Activated T-helper 17 cell treated with anti-CD3 and anti-CD28 coated beads, Interleukin-2, amount 50 U/mL, for 72 hours (primary cell): ENCODE measurements at regions not wholly inside any gene's neighbourhood (a gene's known extent, or its start where the extent isn't known, plus 50 kb on each side); places are given as distances from the start of the nearest gene placed in this dataset.

Experiments
- ATAC-seq: fragments of 150-1000 bp; cut with Tn5 transposase; replicated peaks from 2 replicates; pipeline ENCODE4 v1.10.0; 2021; ENCODE audit warnings: mild to moderate bottlenecking, moderate library complexity
- H3K27ac Mint-ChIP-seq: one replicate; pipeline ENCODE4 v1.8.0; 2022; ENCODE audit warnings: mixed read lengths
- H3K27me3 Mint-ChIP-seq: one replicate; pipeline ENCODE4 v1.8.0; 2022; ENCODE audit warnings: mixed read lengths
- H3K36me3 Mint-ChIP-seq: one replicate; pipeline ENCODE4 v1.8.0; 2022; ENCODE audit warnings: low read depth, mild to moderate bottlenecking, mixed read lengths
- H3K4me1 Mint-ChIP-seq: one replicate; pipeline ENCODE4 v1.8.0; 2022; ENCODE audit warnings: mixed read lengths
- H3K4me3 Mint-ChIP-seq: one replicate; pipeline ENCODE4 v1.8.0; 2022; ENCODE audit warnings: mild to moderate bottlenecking, mixed read lengths
- H3K9me3 Mint-ChIP-seq: one replicate; pipeline ENCODE4 v1.8.0; 2022; ENCODE audit warnings: mixed read lengths

GRCh38 chr18:56545464-56545863, 92.9 kb downstream of the TXNL1 start:
- Mint-ChIP-seq H3K36me3 (no peaks in the 10 kb centered on the region), H3K27ac (no peak overlapping the region), H3K27me3 (peaks cover 8% of the 10 kb centered on the region), H3K4me3 (no peak overlapping the region), H3K4me1 (no peaks in the 10 kb centered on the region), H3K9me3 (no peaks in the 10 kb centered on the region)
- ATAC-seq = no peak

- Mint-ChIP-seq H3K4me3 (no peak overlapping the region), H3K27ac (no peak overlapping the region), H3K4me1 (no peaks in the 10 kb centered on the region), H3K9me3 (no peaks in the 10 kb centered on the region), H3K27me3 (peaks cover 8% of the 10 kb centered on the region), H3K36me3 (no peaks in the 10 kb centered on the region)
- no peak for ATAC-seq
Observed at GRCh38 chr18:56542476-56542875, 95.9 kb downstream of the TXNL1 start.

- H3K4me3 Mint-ChIP-seq = no peak overlapping the region
- H3K27me3 Mint-ChIP-seq = peaks cover 8% of the 10 kb centered on the region
- no peaks in the 10 kb centered on the region for H3K9me3 Mint-ChIP-seq
- H3K4me1 Mint-ChIP-seq = no peaks in the 10 kb centered on the region
- no peaks in the 10 kb centered on the region for H3K36me3 Mint-ChIP-seq
- H3K27ac Mint-ChIP-seq = no peak overlapping the region
- no peak for ATAC-seq
Observed at GRCh38 chr18:56541793-56542192, 96.6 kb downstream of the TXNL1 start.

- no peaks in the 10 kb centered on the region for H3K36me3 Mint-ChIP-seq
- H3K27ac Mint-ChIP-seq = no peak overlapping the region
- H3K27me3 Mint-ChIP-seq = peaks cover 8% of the 10 kb centered on the region
- H3K4me3 Mint-ChIP-seq = no peak overlapping the region
- no peaks in the 10 kb centered on the region for H3K9me3 Mint-ChIP-seq
- no peak for ATAC-seq
- H3K4me1 Mint-ChIP-seq = no peaks in the 10 kb centered on the region
Observed at GRCh38 chr18:56541340-56541739, 97.1 kb downstream of the TXNL1 start.

- Mint-ChIP-seq H3K4me3 (no peak overlapping the region), H3K36me3 (no peaks in the 10 kb centered on the region), H3K4me1 (no peaks in the 10 kb centered on the region), H3K27me3 (peaks cover 7% of the 10 kb centered on the region), H3K9me3 (no peaks in the 10 kb centered on the region), H3K27ac (no peak overlapping the region)
- no peak for ATAC-seq
Observed at GRCh38 chr18:56538746-56539145, 99.6 kb downstream of the TXNL1 start.

GRCh38 chr18:56532176-56532840, 106.1 kb downstream of the TXNL1 start:
- H3K36me3 Mint-ChIP-seq = no peaks in the 10 kb centered on the region
- no peaks in the 10 kb centered on the region for H3K9me3 Mint-ChIP-seq
- no peak overlapping the region for H3K27ac Mint-ChIP-seq
- peak; percentile 92 for ATAC-seq
- peaks cover 3% of the 10 kb centered on the region for H3K4me1 Mint-ChIP-seq
- peaks cover 13% of the 10 kb centered on the region for H3K27me3 Mint-ChIP-seq
- H3K4me3 Mint-ChIP-seq = no peak overlapping the region

GRCh38 chr18:56522816-56523215, 115.6 kb downstream of the TXNL1 start:
- H3K27ac Mint-ChIP-seq = no peak overlapping the region

GRCh38 chr18:56521263-56521662, 117.1 kb downstream of the TXNL1 start:
- no peaks in the 10 kb centered on the region for H3K4me1 Mint-ChIP-seq
- no peak overlapping the region for H3K4me3 Mint-ChIP-seq
- H3K9me3 Mint-ChIP-seq = no peaks in the 10 kb centered on the region
- H3K27me3 Mint-ChIP-seq = peaks cover 27% of the 10 kb centered on the region
- no peak overlapping the region for H3K27ac Mint-ChIP-seq
- no peak for ATAC-seq
- H3K36me3 Mint-ChIP-seq = no peaks in the 10 kb centered on the region

More at GRCh38 chr18:56522816-56523215, 115.6 kb downstream of the TXNL1 start:
- no peaks in the 10 kb centered on the region for H3K36me3 Mint-ChIP-seq
- no peaks in the 10 kb centered on the region for H3K4me1 Mint-ChIP-seq
- peaks cover 23% of the 10 kb centered on the region for H3K27me3 Mint-ChIP-seq
- no peak for ATAC-seq
- H3K4me3 Mint-ChIP-seq = no peak overlapping the region
- no peaks in the 10 kb centered on the region for H3K9me3 Mint-ChIP-seq

GRCh38 chr18:56517761-56518160, 120.6 kb downstream of the TXNL1 start:
- no peak for ATAC-seq
- Mint-ChIP-seq H3K36me3 (no peaks in the 10 kb centered on the region), H3K4me1 (no peaks in the 10 kb centered on the region), H3K27ac (no peak overlapping the region), H3K9me3 (no peaks in the 10 kb centered on the region), H3K27me3 (peaks cover 25% of the 10 kb centered on the region), H3K4me3 (no peak overlapping the region)

- peaks cover 25% of the 10 kb centered on the region for H3K27me3 Mint-ChIP-seq
- no peaks in the 10 kb centered on the region for H3K36me3 Mint-ChIP-seq
- ATAC-seq = no peak
- H3K27ac Mint-ChIP-seq = no peak overlapping the region
- no peaks in the 10 kb centered on the region for H3K9me3 Mint-ChIP-seq
- no peaks in the 10 kb centered on the region for H3K4me1 Mint-ChIP-seq
- H3K4me3 Mint-ChIP-seq = no peak overlapping the region
Observed at GRCh38 chr18:56517196-56517595, 121.2 kb downstream of the TXNL1 start.

GRCh38 chr18:56516789-56517188, 121.6 kb downstream of the TXNL1 start:
- H3K27ac Mint-ChIP-seq = no peak overlapping the region
- ATAC-seq = no peak
- H3K27me3 Mint-ChIP-seq = peaks cover 25% of the 10 kb centered on the region
- H3K4me1 Mint-ChIP-seq = no peaks in the 10 kb centered on the region
- H3K4me3 Mint-ChIP-seq = no peak overlapping the region
- no peaks in the 10 kb centered on the region for H3K36me3 Mint-ChIP-seq
- no peaks in the 10 kb centered on the region for H3K9me3 Mint-ChIP-seq

GRCh38 chr18:56515522-56515921, 122.9 kb downstream of the TXNL1 start:
- no peak for ATAC-seq
- Mint-ChIP-seq H3K27me3 (peaks cover 25% of the 10 kb centered on the region), H3K9me3 (no peaks in the 10 kb centered on the region), H3K4me3 (no peak overlapping the region), H3K36me3 (no peaks in the 10 kb centered on the region), H3K4me1 (no peaks in the 10 kb centered on the region), H3K27ac (no peak overlapping the region)

- Mint-ChIP-seq H3K27ac (no peak overlapping the region), H3K4me1 (no peaks in the 10 kb centered on the region), H3K36me3 (no peaks in the 10 kb centered on the region), H3K4me3 (no peak overlapping the region), H3K27me3 (peaks cover 13% of the 10 kb centered on the region), H3K9me3 (no peaks in the 10 kb centered on the region)
- peak; percentile 37 for ATAC-seq
Observed at GRCh38 chr18:56511996-56512395, 126.4 kb downstream of the TXNL1 start.

GRCh38 chr18:56510108-56510507, 128.3 kb downstream of the TXNL1 start:
- H3K4me3 Mint-ChIP-seq = no peak overlapping the region
- no peak for ATAC-seq

GRCh38 chr18:56509656-56510055, 128.7 kb downstream of the TXNL1 start:
- no peak overlapping the region for H3K27ac Mint-ChIP-seq
- no peak for ATAC-seq
- peaks cover under 1% of the 10 kb centered on the region for H3K9me3 Mint-ChIP-seq
- H3K27me3 Mint-ChIP-seq = peaks cover 9% of the 10 kb centered on the region
- H3K4me1 Mint-ChIP-seq = no peaks in the 10 kb centered on the region
- no peaks in the 10 kb centered on the region for H3K36me3 Mint-ChIP-seq
- H3K4me3 Mint-ChIP-seq = no peak overlapping the region

More at GRCh38 chr18:56510108-56510507, 128.3 kb downstream of the TXNL1 start:
- H3K9me3 Mint-ChIP-seq = no peaks in the 10 kb centered on the region
- no peaks in the 10 kb centered on the region for H3K36me3 Mint-ChIP-seq
- no peak overlapping the region for H3K27ac Mint-ChIP-seq
- no peaks in the 10 kb centered on the region for H3K4me1 Mint-ChIP-seq
- peaks cover 7% of the 10 kb centered on the region for H3K27me3 Mint-ChIP-seq
